ENCODE measurements at regions not wholly inside any gene's neighbourhood (a gene's known extent, or its start where the extent isn't known, plus 50 kb on each side); places are given as distances from the start of the nearest gene placed in this dataset.

DNA sequence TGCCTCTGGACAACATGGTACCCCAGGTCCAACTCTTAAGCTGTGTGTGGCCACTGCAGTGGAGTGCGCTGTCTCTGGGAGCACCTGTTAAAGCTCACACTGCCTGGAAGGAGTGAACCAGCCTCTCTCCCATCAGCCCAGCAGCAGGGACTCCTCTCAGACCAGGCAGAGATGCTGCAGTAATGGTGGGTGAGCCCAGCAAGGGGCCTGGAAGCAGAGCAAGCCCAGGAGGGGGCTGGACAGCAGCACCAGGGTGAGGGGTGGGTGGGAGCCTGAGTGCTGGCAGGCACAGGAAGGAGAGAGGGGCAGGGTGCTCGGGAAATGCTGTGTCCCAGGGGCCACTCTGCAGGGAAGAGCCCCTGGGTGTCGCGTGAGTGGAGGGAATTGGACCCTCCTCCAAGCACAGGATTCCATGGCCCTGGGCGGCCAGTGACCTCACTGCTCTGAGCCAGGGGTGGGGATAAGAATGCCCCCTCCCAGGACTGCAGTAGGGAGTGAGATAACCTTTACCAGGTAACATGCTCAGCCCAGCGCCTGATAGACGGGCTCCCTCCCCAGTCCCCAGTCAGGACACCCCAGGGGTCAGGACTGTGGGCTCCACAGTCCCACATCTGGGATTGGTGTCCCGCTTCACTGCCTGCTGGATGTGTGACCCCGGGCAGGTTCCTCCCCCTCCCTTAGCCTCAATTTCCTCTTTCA is 313.1 kb downstream of the MATN1 start:
- no peak for DNase-seq (ENCODE audit: low read depth in 3 of 3, low spot score in 1 of 3)

DNA sequence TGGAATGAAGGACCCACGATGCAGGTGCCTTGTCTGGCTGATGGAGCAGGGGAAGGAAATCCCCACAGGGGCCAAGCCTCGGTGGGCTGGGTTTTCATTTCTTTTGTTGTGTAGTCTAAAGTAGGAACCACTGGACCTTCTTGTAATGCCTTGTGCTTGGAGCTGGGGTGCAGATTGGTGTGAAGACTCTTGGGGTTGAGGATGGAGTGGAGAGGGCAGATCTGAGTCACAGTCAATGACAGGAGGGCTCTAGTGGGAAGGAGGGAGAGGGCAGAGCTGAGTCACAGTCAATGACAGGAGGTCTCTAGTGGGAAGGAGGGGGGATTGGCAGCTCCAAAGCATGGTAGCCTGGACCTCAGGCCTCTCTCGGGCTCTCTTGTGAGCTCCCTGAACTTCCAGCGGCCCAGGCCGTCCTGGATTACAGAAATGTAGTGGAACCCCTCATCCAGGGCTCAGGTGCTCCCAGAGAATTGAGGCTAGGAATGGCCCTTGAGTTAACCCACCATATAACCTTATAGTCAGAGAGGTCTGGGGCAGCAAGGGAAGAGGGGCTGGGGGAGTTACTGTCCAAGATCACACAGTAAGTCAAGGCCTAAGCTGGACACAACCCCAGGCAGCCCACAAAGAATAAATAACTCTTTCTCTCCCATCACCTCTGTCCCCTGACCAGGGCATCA is 313.8 kb downstream of the MATN1 start:
- no peak for DNase-seq (ENCODE audit: low read depth in 3 of 3, low spot score in 1 of 3)

DNA sequence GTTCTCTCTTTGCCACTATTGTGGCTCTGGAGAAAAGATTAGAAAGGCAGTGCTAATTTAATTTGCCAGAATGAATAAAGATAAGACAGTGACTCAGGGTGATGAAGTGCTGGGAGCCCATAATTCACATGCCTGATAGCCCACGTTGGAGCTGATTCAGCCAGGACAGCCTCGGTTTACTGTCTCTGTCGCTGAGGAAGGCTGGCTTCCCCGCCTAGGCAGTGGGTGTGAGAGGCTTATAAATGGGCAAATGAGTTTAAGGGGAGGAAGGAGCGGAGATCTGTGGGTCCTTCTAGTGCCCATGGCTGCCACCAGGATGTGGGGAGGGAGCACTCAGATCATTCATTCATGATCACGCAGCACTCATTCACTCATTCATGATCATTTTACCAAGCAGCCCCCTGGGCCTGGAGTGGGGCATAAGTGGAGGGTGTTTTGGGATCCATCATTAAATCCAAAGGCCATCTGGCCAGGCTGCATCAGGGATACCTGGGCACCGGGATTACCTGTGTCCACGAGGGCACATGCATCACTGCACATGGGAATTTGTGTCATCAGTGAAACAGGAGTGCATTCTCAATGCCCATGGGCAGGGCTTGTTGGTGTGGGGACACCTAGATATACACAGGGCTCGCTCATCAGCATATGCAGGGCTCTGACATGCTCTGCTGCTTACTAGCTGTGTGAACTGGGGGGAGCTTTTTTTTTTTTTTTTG is 315.4 kb downstream of the MATN1 start:
- DNase-seq (ENCODE audit: low read depth in 3 of 3, low spot score in 1 of 3), result no peak

DNA sequence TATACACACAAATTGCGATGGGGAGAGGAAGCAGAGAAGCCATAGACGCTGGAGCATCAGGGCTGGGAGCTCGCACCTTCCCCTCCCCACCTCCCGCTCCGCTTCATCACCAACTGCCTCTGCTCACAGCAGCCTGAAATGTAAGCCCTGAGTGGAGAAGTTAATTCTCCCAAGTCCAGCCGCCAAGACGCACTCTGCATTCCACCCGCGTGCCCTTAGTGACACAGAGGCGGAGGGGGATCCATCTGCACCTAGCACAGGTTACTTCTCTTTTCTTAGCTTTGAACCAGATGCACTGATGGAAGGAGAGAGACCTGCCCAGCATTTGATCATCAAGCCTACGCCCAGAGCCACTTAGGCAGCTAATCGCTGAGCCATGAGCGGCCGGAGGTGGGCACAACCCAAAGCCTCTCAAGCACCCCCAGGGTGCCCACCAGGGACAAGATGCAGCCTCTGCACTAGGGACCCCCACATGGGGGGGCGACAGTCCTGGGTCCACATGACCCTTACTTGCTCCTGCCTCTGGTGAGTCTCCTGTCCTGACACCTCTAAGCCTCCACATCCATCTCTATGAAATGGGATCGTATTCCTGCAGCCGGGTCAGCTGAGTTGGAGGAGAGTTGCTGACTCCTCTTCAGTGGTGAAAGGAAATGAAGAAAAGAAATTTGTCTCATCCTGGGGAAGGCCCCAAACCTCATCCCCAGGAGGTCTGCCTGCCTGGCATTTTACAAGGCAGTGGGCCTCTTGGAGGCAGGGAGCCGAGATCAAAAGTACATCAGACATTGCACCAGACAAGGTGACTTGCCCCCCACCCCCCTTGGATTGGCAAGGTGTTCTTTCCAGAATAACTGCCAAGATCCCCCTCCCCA is 316.2 kb downstream of the MATN1 start:
- no peak for DNase-seq (ENCODE audit: low read depth in 3 of 3, low spot score in 1 of 3)

DNA sequence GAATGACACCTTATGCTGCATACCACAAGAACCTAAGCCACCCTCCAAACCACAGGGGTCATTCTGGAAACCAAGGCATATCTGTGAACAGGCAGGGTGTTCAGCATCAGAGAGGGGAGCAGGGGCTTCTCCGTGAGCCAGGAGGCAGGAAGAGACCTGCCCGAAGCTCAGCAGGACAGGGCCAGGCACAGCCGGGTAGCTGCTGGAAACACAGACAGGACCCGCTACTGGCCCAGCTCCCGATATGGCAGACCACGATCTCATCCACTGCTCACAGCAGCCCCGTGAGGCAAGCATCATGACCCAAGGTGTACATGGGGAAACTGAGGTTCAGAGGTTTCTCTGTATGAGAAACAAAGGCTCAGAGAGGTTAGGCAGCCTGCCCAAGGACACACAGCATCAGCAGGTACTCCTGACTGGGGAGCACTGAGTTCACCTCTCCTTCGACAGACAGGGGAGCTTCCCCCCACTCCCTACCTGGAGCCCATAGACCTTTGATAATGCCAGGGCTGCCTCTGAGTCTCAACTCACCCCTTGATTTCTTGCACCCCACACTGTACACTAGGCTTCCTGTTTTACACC is 317.7 kb downstream of the MATN1 start:
- no peak for DNase-seq (ENCODE audit: low read depth in 3 of 3, low spot score in 1 of 3)

- no peak for DNase-seq (ENCODE audit: low read depth in 3 of 3, low spot score in 1 of 3)
Measured at GRCh38 chr1:30405081-30405480, 318.3 kb downstream of the MATN1 start.

DNA sequence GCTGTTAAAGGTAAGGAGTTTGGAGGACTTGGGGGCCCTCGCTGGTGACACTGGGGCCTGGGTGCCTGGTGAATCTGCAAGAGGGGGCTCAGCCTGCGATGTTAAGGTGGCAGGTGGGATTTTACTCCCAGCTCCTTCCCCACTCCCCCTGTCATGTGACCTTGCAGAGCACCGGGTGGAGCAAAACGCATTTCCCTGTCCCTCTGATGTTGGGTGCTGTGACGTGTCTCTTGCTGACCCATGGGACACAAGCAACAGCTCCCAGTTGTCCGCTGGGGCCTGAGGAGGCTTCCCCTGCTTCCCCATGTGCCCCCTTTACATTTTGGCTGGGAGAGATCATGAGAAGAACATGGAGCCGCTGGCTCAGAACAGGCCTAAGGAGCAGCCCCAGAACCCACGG is 319.0 kb downstream of the MATN1 start:
- no peak for DNase-seq (ENCODE audit: low read depth in 3 of 3, low spot score in 1 of 3)

GRCh38 chr1:30403726-30404125 is 319.7 kb downstream of the MATN1 start:
- no peak for DNase-seq (ENCODE audit: low read depth in 3 of 3, low spot score in 1 of 3)

GRCh38 chr1:30403061-30403645 is 320.2 kb downstream of the MATN1 start:
- no peak for DNase-seq (ENCODE audit: low read depth in 3 of 3, low spot score in 1 of 3)

DNA sequence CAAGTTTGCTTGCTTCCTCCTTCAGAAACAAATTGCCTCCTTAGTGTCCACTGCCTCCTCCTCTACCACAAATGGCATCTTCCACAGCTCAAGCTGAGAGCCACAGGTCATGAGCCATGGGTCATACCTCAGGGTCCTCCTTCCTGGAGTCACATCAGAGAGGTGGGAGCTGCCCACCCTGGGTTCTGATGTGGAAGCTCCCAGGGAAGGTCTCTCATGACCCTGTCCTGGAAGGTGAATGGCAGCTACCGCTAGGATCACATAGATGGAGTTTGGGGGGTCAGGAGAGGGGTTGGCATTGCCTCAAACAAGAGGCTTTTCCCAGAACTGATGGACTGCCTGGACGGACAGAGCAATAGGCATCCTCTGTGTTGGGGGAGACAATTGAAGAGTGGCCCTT is 321.4 kb downstream of the MATN1 start:
- DNase-seq (ENCODE audit: low read depth in 3 of 3, low spot score in 1 of 3), result no peak

DNA sequence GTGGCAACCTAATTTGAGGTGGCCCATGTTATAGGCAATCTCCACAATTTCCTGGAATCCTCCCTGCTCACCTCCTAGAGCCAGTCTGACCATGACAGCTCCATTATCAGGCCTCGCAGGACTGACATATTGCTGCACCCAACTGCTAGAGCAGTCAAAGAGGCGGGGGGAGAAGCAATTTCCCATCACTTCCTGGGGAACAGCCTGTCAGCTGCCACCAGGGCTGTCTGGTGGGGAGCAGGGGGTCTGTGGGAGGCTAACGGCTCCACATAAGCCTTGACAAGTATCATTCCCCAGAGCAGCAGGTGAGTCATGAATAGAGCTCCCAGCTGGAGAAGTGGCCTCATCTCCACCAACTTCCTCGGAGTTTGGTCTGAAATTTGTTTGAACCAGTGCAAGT is 322.9 kb downstream of the MATN1 start:
- no peak for DNase-seq (ENCODE audit: low read depth in 3 of 3, low spot score in 1 of 3)

DNA sequence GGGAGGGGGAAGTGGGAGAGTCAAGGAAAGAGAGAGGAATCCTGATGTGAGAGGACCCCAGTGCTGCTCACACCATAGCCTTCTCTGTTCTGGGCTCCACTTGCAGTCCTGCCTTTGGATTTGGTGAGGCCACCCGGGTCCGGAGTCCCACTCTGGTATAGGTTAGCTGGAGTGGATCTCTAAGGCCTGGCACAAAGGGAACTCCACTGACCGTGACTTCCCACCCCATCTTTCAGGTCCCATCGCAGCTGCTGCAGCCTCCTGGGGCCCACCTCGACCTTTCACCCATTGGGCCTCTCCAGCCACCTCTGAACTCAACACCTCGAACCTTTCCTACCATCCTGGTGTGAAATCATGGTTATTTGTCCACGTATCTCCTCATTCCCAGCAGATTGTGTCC is 324.4 kb downstream of the MATN1 start:
- no peak for DNase-seq (ENCODE audit: low read depth in 3 of 3, low spot score in 1 of 3)

GRCh38 chr1:30397576-30397975 is 325.8 kb downstream of the MATN1 start:
- no peak for DNase-seq (ENCODE audit: low read depth in 3 of 3, low spot score in 1 of 3)

GRCh38 chr1:30395631-30396030 is 327.8 kb downstream of the MATN1 start:
- no peak for DNase-seq (ENCODE audit: low read depth in 3 of 3, low spot score in 1 of 3)

GRCh38 chr1:30388386-30388785 is 335.0 kb downstream of the MATN1 start:
- no peak for DNase-seq (ENCODE audit: low read depth in 3 of 3, low spot score in 1 of 3)

GRCh38 chr1:30386156-30386926 is 337.0 kb downstream of the MATN1 start:
- DNase-seq (ENCODE audit: low read depth in 3 of 3, low spot score in 1 of 3), result no peak

- DNase-seq (ENCODE audit: low read depth in 3 of 3, low spot score in 1 of 3), result no peak
Measured at GRCh38 chr1:30385246-30385995, 338.0 kb downstream of the MATN1 start.

DNA sequence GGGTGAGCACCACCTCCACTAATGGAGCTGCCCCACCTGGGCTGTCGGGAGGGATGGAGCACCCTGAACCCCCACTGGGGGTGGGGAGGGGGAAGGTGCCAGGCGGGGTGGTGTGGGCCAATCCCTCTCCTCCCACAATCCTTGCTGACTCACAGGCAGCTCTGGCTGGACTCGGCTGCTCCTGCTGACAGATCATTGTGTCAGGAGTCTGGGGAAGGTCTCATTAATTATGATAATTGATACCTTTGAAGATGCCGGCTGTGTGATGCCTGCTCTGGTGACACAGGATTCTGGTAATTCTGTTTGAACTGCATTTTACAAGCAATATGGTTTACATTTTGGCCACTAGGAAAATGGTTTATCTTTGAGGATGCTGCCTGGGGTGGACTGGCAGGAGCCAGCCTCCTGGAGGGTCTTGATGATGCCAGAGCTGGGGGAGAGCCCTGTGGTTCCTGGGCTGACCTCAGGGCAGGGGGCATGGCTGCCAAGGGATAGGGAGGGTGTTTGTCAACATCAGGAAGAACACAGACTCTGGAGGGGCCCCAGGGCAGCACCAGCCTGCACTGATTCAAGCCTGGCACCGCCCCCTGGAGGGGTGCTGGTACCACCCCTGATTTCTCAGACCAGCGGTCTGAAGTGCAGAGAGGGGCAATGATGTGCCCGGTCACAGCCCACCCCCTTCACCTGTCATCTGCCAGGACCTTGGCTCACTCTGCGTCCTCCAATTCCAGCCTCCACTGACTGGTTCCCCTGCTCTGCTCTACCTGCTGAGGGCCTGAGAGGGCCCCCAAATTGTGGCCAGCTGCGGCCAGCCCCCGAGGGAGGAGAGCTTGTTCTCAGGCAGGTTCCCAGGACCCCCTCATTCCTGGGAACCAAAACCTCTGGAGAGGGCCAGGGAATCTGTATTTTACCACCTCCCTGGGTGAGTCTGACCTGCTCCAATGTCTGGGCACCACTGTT is 338.8 kb downstream of the MATN1 start:
- no peak for DNase-seq (ENCODE audit: low read depth in 3 of 3, low spot score in 1 of 3)
